Common myeloid progenitor, CD34-positive (primary cell): ENCODE measurements at regions not wholly inside any gene's neighbourhood (a gene's known extent, or its start where the extent isn't known, plus 50 kb on each side); places are given as distances from the start of the nearest gene placed in this dataset.

Source experiments
- CTCF ChIA-PET: fragments of 350-600 bp; sonication (Branson Sonifier 250); formaldehyde crosslinking; loops from one replicate; lab custom pipeline; 2021; ENCODE audit warnings: antibody characterized with exemption; lab: Charles Lee
- POLR2A ChIA-PET: fragments of 350-600 bp; sonication (Branson Sonifier 250); formaldehyde crosslinking; loops from one replicate; lab custom pipeline; 2021; ENCODE audit warnings: antibody characterized with exemption; lab: Charles Lee
- DNase-seq, 3 donors: peaks; one replicate each; pipeline versions ENCODE4 v3.0.0 to v3.0.0-alpha.2; 2013
- H3K27ac ChIP-seq, 2 experiments: 1 replicate in 1 of 2; 2 replicates in 1 of 2; pipeline ENCODE4 v1.7.0; 2013; ENCODE audit warnings: inconsistent platforms in 2 of 2, low read length in 2 of 2, mild to moderate bottlenecking in 2 of 2, low read depth in 1 of 2, moderate library complexity in 1 of 2; ENCODE audit not compliant: severe bottlenecking in 2 of 2, insufficient read depth in 1 of 2, poor library complexity in 1 of 2
- H3K27me3 ChIP-seq, 5 experiments: replicated peaks in 2 of 5; 1 replicate in 3 of 5; 2 replicates in 2 of 5; pipeline versions ENCODE4 v1.6.1 to v1.7.0; 2013; ENCODE audit warnings: low read length in 4 of 5, mild to moderate bottlenecking in 2 of 5, moderate library complexity in 2 of 5, inconsistent platforms in 1 of 5; ENCODE audit not compliant: insufficient read depth in 5 of 5, control insufficient read depth in 4 of 5
- H3K36me3 ChIP-seq, 4 experiments: 1 replicate in 2 of 4; 2 replicates in 2 of 4; pipeline versions ENCODE4 v1.6.1 to v1.7.0; 2013; ENCODE audit warnings: low read length in 3 of 4, control low read depth in 1 of 4, mild to moderate bottlenecking in 1 of 4; ENCODE audit not compliant: control insufficient read depth in 4 of 4, insufficient read depth in 4 of 4
- H3K4me1 ChIP-seq, 4 experiments: 1 replicate in 3 of 4; 2 replicates in 1 of 4; pipeline versions ENCODE4 v1.6.1 to v1.7.1; 2013; ENCODE audit warnings: low read length in 3 of 4, mild to moderate bottlenecking in 3 of 4, control low read depth in 1 of 4, inconsistent platforms in 1 of 4, moderate library complexity in 1 of 4; ENCODE audit not compliant: control insufficient read depth in 4 of 4, insufficient read depth in 4 of 4; ENCODE audit errors: control extremely low read depth in 1 of 4
- H3K4me3 ChIP-seq, 7 experiments: 1 replicate in 4 of 7; 2 replicates in 3 of 7; pipeline versions ENCODE4 v1.5.1 to v1.7.0; 2013; ENCODE audit warnings: mild to moderate bottlenecking in 7 of 7, low read length in 6 of 7, moderate library complexity in 6 of 7, inconsistent platforms in 2 of 7, low read depth in 2 of 7, control low read depth in 1 of 7; ENCODE audit not compliant: insufficient read depth in 4 of 7, control insufficient read depth in 1 of 7; ENCODE audit errors: extremely low read depth in 1 of 7
- H3K9me3 ChIP-seq, 5 experiments: 1 replicate in 4 of 5; 2 replicates in 1 of 5; pipeline versions ENCODE4 v1.6.1 to v1.7.1; 2013; ENCODE audit warnings: low read length in 4 of 5, mild to moderate bottlenecking in 2 of 5, inconsistent platforms in 1 of 5, low read depth in 1 of 5, moderate library complexity in 1 of 5; ENCODE audit not compliant: control insufficient read depth in 4 of 5, insufficient read depth in 2 of 5; ENCODE audit errors: control extremely low read depth in 1 of 5
- WGBS: methylation state at CpG from one replicate; pipeline ENCODE4 v1.1.5; 2013; ENCODE audit not compliant: insufficient coverage; 5-methylcytosine and 5-hydroxymethylcytosine counted together

GRCh38 chr5:161078793-161079192, 226.8 kb upstream of the ATP10B start:
- Histone ChIP-seq H3K9me3 (peaks cover 0 to 4% (median 0%) of the 10 kb centered on the region in 5 experiments), H3K4me1 (no peaks in the 10 kb centered on the region), H3K36me3 (no peaks in the 10 kb centered on the region), H3K4me3 (no peak overlapping the region), H3K27ac (no peak overlapping the region), H3K27me3 (no peaks in the 10 kb centered on the region)
- WGBS, result 79% methylated on average over 4 of the region's 4 CpGs
- DNase-seq, result no peak
- ChIA-PET CTCF (no interaction called here), POLR2A (no interaction called here)

GRCh38 chr5:161077936-161078545, 226.0 kb upstream of the ATP10B start:
- 100% methylated on average over 1 of the region's 2 CpGs for WGBS
- Histone ChIP-seq H3K4me1 (no peaks in the 10 kb centered on the region), H3K36me3 (no peaks in the 10 kb centered on the region), H3K27ac (no peak overlapping the region), H3K9me3 (peaks cover 0 to 4% (median 0%) of the 10 kb centered on the region in 5 experiments), H3K27me3 (no peaks in the 10 kb centered on the region), H3K4me3 (no peak overlapping the region)
- DNase-seq, result no peak
- CTCF ChIA-PET, result no interaction called here
- POLR2A ChIA-PET, result no interaction called here

- no CpG with 5 or more reads among the region's 2 CpGs for WGBS
- Histone ChIP-seq H3K36me3 (no peaks in the 10 kb centered on the region), H3K9me3 (peaks cover 0 to 4% (median 0%) of the 10 kb centered on the region in 5 experiments), H3K27me3 (no peaks in the 10 kb centered on the region), H3K4me1 (no peaks in the 10 kb centered on the region), H3K27ac (no peak overlapping the region), H3K4me3 (no peak overlapping the region)
- DNase-seq, result no peak
- ChIA-PET CTCF (no interaction called here), POLR2A (no interaction called here)
Observed at GRCh38 chr5:161077496-161077895, 225.5 kb upstream of the ATP10B start.

GRCh38 chr5:161064781-161065180, 212.8 kb upstream of the ATP10B start:
- 43% methylated on average over 2 of the region's 2 CpGs for WGBS
- Histone ChIP-seq H3K27me3 (no peaks in the 10 kb centered on the region), H3K27ac (no peak overlapping the region), H3K9me3 (no peaks in the 10 kb centered on the region), H3K36me3 (no peaks in the 10 kb centered on the region), H3K4me3 (no peak overlapping the region), H3K4me1 (no peaks in the 10 kb centered on the region)
- CTCF ChIA-PET, result interaction anchor here (0.7 kb wide), 1 partner anchor 18 kb away, joined by 3 read pairs; no protein-coding TSS in a partner anchor
- no peak for DNase-seq
- POLR2A ChIA-PET, result no interaction called here

- no peaks in the 10 kb centered on the region for H3K4me1 ChIP-seq
- H3K36me3 ChIP-seq, result no peaks in the 10 kb centered on the region
- no peaks in the 10 kb centered on the region for H3K9me3 ChIP-seq
- no peak overlapping the region for H3K27ac ChIP-seq
- DNase-seq, result no peak
- H3K27me3 ChIP-seq, result no peaks in the 10 kb centered on the region
- POLR2A ChIA-PET, result no interaction called here
- CTCF ChIA-PET, result interaction anchor here (0.7 kb wide), 1 partner anchor 19 kb away, joined by 3 read pairs; no protein-coding TSS in a partner anchor
- no peak overlapping the region for H3K4me3 ChIP-seq
- WGBS, result 67% methylated on average over 1 of the region's 2 CpGs
Observed at GRCh38 chr5:161064297-161064696, 212.3 kb upstream of the ATP10B start.

- H3K4me1 ChIP-seq, result no peaks in the 10 kb centered on the region
- no peak for DNase-seq
- no peaks in the 10 kb centered on the region for H3K27me3 ChIP-seq
- ChIA-PET CTCF (no interaction called here), POLR2A (no interaction called here)
- no peaks in the 10 kb centered on the region for H3K9me3 ChIP-seq
- H3K27ac ChIP-seq, result no peak overlapping the region
- H3K4me3 ChIP-seq, result no peak overlapping the region
- H3K36me3 ChIP-seq, result no peaks in the 10 kb centered on the region
Observed at GRCh38 chr5:161058781-161059180, 206.8 kb upstream of the ATP10B start.

- CTCF ChIA-PET, result no interaction called here
- Histone ChIP-seq H3K9me3 (no peaks in the 10 kb centered on the region), H3K4me1 (no peaks in the 10 kb centered on the region), H3K4me3 (no peak overlapping the region), H3K27me3 (no peaks in the 10 kb centered on the region), H3K36me3 (no peaks in the 10 kb centered on the region), H3K27ac (no peak overlapping the region)
- POLR2A ChIA-PET, result no interaction called here
- DNase-seq, result no peak
- 93% methylated on average over 3 of the region's 4 CpGs for WGBS
Observed at GRCh38 chr5:161051920-161052500, 200.0 kb upstream of the ATP10B start.
